GM12874 (cell line): ENCODE measurements at regions not wholly inside any gene's neighbourhood (a gene's known extent, or its start where the extent isn't known, plus 50 kb on each side); places are given as distances from the start of the nearest gene placed in this dataset.

Source experiments
- TF ChIP-seq, protein P1 (sequence below): IDR thresholded peaks from 2 replicates; pipeline ENCODE4 v1.5.1; 2011; ENCODE audit warnings: low read depth, mild to moderate bottlenecking, control low read depth, low read length, moderate library complexity; ENCODE audit not compliant: insufficient read depth

DNA sequence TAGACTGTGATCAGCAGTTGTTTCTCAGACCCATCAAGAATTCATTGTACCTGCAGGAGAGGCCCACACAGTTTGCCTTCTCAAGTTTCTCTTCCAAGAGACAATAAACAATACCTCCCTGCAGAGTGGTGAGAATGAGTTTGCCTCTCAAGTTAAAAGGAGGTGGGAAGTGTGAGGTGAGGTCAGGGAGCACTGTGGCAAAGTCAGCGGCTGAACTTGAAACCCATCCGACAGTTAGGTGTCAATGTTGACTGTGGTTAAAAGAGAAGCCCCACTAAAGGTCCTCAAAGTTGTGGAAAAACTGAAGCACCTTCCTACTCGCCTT lies 72.9 kb upstream of the TSC22D1 start:
- TF ChIP-seq, protein P1, sequence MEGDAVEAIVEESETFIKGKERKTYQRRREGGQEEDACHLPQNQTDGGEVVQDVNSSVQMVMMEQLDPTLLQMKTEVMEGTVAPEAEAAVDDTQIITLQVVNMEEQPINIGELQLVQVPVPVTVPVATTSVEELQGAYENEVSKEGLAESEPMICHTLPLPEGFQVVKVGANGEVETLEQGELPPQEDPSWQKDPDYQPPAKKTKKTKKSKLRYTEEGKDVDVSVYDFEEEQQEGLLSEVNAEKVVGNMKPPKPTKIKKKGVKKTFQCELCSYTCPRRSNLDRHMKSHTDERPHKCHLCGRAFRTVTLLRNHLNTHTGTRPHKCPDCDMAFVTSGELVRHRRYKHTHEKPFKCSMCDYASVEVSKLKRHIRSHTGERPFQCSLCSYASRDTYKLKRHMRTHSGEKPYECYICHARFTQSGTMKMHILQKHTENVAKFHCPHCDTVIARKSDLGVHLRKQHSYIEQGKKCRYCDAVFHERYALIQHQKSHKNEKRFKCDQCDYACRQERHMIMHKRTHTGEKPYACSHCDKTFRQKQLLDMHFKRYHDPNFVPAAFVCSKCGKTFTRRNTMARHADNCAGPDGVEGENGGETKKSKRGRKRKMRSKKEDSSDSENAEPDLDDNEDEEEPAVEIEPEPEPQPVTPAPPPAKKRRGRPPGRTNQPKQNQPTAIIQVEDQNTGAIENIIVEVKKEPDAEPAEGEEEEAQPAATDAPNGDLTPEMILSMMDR, result no peak

DNA sequence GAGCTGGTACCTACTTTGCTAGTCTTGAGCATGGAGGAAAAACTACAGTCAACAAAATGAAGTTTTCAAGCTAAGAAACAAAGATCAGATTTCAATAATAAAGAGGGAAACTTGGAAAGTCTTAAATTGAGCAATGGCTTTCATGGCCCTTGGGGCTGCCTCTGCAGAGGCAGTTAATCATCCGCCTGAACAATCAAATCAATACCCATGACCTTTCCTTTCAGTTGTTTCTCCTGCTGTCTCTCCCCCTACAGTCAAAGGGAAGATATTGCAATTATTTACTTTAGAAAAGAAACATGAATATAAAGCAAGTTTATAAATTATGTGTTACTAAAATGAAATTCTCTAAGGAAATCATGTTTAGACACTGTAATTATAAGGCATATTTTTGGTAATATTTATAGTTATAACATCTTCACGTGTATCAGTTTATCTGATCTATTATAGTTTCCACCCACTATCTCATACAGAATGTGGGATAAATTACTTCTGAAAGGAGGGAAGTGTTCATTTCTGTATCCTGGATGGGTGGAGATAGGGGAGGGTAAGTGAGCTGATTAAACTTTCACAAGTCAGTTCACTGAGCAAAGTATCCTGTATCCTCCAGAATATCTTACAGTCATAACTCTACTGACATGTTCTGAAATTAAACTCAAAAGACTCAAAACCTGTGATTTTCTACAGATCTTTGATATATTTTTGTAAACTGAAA lies 72.4 kb upstream of the TSC22D1 start:
- TF ChIP-seq, protein P1, result peak; percentile 6; the same call in 1 of the 2 replicates

- TF ChIP-seq, protein P1, result no peak
Measured at GRCh38 chr13:44646044-44646443, 69.9 kb upstream of the TSC22D1 start.

DNA sequence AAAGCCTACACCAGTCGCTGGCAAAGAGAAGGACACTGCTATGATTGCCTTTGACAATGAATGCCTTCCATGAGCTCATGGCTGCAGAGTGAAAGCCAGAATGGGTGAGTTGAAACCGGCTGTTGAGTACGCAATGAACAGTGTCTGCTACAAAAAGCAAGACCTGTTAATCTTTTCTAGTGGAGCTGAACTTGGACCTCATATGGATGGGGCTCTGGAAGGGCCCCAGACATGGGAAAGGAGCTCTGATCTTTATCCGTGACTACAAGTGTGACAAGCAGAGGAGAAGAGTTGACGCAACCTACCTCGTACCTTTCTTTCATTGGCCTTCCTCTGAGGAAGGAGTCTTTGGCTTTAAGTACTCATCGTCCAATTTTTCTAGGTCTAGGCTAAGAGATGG lies 67.1 kb upstream of the TSC22D1 start:
- TF ChIP-seq, protein P1, result no peak

DNA sequence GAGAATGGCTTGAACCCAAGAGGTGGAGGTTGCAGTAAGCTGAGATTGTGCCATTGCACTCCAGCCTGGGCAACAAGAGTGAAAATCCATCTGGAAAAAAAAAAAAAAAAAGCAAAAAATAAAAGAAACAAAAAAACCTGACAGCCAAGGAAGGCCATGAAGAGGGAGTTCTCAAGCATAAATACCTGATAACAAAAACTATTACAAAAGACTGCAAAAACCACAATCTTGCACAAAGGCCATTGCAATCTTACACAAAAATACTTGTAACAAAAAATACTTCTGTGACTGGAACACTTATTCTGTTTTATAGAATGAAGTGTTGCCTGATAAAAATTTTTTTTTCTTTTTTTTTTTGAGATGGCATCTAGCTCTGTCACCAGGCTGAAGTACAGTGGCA lies 61.5 kb upstream of the TSC22D1 start:
- TF ChIP-seq, protein P1, result no peak

GRCh38 chr13:44629465-44630183 lies 53.5 kb upstream of the TSC22D1 start:
- TF ChIP-seq, protein P1, result no peak

DNA sequence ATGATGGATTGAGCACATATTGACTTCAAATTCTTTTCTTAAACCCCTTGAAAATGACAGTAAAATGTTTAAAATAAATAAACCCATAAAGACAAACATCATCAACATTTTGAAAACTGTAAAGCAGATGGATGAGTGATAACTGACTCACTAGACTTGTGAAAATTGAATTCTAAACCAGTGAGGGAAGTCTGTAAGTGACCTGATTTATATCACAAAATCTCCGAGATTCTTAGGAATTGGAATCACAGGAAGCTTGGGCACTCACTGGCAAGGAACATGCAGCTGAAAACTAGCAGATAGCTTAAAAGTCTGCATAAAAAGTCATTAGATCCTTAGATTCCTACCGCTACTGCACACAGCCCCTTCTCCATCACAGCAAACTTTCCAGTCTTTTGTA lies 51.3 kb upstream of the TSC22D1 start:
- TF ChIP-seq, protein P1, result no peak
